NOMO-1 treated with dmso at 0.1 percent for 144 hours (cell line): ENCODE measurements at regions not wholly inside any gene's neighbourhood (a gene's known extent, or its start where the extent isn't known, plus 50 kb on each side); places are given as distances from the start of the nearest gene placed in this dataset.
A peak's percentile ranks its signal among the peaks of the same experiment; 100 is the strongest.
"Not testable (repeated sequence)": the region's sequence is repeated elsewhere in the genome, so short reads cannot be mapped to it uniquely, and the experiment has no call there.

ENCODE experiments used
- DNase-seq: peaks from one replicate; lab custom pipeline; 2025; ENCODE audit not compliant: unreplicated experiment; lab: John Stamatoyannopoulos, UW

DNA sequence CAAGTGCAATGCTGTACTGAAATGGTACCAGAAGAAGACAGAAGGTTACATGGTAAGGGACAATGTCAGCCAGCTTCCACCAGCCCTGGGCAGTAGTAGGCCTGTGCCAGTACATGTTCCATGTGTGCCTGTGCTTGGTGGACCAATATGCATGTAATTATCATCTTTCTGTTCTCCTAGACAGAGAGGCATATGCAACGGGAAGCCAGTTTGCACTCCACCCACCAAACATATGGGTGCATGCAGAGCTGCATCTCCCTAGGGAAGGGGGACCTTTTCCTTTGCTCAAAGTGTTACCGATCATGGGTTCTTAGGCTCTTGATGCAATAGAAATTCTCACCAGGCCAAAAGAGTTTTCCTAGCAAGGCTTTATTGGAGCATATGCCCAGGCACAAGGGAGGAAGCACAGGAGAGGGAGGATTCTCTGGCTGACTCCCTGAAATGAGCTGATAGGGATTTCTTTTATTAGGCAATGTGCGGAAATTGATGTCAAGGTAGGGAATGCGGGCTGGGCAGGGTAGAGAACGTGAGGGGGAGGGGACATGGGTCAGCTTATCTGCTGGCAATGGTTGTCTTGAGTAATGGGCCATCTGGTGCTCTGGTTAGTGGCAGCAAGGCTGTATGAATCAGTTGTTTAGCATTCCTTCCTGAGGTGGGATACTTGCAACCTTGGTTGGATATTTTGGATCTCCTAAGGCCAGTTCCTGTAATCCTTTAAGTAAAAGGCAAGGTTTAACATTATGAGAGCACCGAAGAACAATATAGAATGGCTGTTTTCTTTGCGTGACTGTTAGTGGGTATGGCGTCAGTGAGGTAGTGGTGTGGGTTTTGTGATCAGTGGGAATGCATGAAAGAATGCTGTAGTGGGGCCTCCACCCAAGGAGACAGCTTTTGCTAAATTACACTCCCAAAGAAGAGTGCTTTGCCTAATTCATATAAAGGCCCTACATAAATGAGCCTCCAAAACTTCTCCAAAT, 102.5 kb downstream of the CDRT15L2 start:
- DNase-seq, result not testable (repeated sequence)

DNA sequence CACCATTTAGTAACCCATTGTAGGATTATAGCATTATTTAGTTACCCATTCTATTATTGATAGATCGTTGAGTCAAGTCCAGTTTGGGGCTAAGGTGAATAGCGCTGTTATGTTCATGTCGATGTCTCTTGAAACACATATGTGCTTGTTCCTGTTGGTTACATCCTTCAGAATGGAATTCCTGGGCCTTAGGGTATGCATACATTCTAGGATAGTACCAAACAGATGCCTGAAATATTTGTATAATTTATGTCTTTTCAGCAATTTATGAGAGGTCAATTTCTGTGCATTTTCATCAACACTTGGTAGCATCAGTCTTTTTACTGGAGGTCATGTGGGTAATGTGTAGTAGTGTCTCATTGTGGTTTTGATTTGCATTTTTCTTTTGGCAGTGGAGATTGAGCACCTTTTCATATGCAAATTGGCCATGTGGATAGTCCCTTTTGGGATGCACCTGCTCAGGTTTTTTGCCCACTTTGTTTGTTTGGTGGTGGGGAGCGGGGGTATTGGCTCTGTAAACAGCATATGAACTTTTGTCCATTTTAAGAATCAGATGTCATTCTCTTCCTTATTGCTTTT, 104.2 kb downstream of the CDRT15L2 start:
- DNase-seq, result not testable (repeated sequence)

- not testable (repeated sequence) for DNase-seq
Observed at GRCh38 chr17:20684975-20685374, 105.5 kb downstream of the CDRT15L2 start.

- not testable (repeated sequence) for DNase-seq
Observed at GRCh38 chr17:20687584-20687983, 108.1 kb downstream of the CDRT15L2 start.

DNA sequence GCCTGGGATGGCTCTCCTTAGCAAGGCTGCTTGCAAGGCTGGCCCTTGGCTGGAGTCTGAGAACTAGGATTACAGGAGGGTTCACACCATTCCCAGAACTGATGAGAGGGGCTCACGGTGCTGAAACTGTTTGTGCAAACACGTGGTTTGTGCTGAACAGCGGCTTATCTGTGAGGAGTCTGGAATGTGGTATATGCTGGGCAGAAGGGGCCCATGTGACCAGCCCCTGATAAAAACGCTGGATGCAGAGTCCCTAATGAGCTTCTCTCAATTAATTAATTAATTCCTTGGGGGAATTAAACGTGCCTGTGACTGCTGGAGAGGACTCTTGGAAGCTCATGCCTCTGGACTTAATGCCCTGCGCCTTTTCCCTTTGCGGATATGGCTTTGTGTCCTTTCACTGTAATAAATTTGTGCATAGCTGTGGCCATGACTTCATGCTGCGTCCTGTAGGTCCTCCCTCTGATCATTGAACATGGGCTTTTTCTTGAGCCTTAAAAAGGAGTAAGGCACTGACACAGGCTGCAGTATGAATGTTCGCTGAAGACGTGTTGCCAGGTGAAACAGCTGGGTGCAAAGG, 109.7 kb downstream of the CDRT15L2 start:
- DNase-seq, result not testable (repeated sequence)

- not testable (repeated sequence) for DNase-seq
Observed at GRCh38 chr17:20692706-20693105, 113.2 kb downstream of the CDRT15L2 start.

GRCh38 chr17:20695871-20696270, 116.3 kb downstream of the CDRT15L2 start:
- not testable (repeated sequence) for DNase-seq

GRCh38 chr17:20698463-20699206, 119.1 kb downstream of the CDRT15L2 start:
- peak; percentile 78 for DNase-seq

DNA sequence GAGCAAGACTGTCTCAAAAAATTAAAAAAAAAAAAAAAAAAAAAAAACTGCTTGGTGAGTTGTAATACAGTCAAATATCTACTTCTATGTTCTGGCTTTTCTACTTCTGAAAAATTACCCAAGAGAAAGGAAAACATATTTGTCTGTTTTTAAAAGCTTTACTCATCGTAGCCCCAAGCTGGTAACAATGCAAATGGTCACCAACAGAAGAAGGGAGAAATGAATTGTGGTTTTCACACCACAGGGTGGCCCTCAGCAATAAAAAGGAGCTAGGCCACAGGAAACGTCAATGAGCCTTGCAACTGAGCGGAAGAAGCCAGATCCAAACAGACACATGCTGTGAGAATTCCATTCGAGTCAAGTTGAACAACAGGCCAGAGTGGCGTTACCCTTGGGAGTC, 121.0 kb downstream of the CDRT15L2 start:
- not testable (repeated sequence) for DNase-seq

- DNase-seq, result not testable (repeated sequence)
Observed at GRCh38 chr17:20701366-20701765, 121.8 kb downstream of the CDRT15L2 start.

DNA sequence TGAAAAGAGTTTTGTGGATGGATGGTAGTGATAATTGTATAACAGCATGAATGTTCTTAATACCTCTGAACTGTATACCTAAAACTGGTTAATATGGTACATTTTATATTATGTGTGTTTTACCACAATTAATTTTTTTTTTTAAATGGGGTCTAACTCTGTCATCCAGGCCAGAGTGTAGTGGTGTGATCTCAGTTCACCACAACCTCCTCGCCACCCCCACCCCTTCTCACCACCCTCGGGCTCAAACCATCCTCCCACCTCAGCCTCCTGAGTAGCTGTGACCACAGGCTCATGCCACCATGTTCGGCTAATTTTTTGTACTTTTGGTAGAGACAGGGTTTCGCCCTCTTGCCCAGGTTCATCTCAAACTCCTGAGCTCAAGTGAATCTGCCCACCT, 123.2 kb downstream of the CDRT15L2 start:
- DNase-seq, result no peak

GRCh38 chr17:20703781-20704180, 124.3 kb downstream of the CDRT15L2 start:
- DNase-seq, result no peak

DNA sequence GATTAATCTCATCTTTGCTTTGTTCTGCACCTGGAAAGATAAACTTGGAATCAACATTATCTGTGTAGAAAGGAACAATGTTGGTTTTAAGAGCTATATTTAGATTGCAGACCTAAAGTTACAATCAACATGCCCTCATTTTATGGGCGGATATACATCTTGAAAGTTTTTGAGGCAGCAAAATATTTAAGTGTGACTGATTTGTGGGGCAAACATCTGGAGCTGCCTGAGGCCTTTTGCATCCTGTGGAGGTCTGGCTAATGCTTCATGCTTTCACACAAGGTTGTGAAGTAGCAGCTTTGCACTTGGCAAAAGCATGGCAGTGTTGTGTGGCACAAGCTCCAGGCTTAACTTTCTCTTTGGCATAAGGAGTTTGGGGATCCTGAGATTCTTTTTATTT, 125.7 kb downstream of the CDRT15L2 start:
- not testable (repeated sequence) for DNase-seq

GRCh38 chr17:20706751-20707373, 127.3 kb downstream of the CDRT15L2 start:
- peak; percentile 77 for DNase-seq

DNA sequence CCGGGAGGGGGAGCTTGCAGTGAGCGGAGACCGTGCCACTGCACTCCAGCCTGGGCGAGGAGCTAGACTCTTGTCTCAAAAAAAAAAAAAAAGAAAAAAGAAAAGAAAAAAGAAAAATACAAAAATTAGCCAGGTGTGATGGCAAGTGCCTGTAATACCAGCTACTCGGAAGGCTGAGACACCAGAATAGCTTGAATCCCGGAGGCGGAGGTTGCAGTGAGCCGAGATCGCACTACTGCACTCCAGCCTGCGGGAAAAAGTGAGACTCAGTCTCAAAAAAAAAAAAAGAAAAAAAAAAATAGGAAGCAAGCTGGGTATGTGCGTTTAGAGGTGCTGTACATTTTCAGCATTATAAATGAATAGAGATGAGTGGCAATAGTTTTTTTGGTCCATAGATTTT, 129.3 kb downstream of the CDRT15L2 start:
- DNase-seq, result not testable (repeated sequence)

GRCh38 chr17:20716481-20716880, 137.0 kb downstream of the CDRT15L2 start:
- DNase-seq, result not testable (repeated sequence)

DNA sequence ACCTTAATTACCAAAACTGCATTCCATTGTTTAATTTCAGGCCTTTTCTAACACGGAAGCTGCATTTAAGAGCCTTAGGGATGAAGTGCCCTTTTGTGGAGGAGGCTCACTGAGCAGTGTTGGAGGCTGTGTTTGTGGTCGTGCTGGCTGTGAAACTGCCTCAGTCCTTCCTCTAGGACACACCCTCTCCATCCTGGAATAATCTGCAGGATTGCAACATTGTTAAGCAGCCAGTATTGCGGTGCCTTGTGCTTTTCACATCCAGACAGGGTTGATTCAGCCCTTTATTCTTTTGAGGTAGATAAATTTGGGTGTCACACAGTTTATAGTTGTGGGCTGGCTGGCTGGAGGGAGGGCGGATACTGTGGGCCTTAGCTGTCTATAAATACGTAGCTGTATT, 141.6 kb downstream of the CDRT15L2 start:
- no peak for DNase-seq

DNA sequence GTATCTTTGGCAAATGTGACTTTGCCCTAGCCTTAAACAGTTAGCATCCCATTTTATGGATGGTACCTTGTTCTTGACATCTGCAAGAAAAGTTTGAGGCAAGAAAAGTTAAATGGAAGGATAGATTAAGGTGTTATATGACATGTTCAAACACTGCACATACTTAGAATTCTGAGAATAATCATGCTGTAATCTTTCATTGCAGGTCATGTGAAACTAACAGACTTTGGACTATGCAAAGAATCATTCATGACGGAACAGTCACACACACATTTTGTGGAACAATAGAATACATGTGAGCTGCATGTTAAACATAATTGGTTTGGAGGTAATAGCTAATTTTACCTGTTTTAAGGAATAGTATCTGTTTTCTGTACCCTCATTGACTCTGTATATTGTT, 144.9 kb downstream of the CDRT15L2 start:
- not testable (repeated sequence) for DNase-seq

DNA sequence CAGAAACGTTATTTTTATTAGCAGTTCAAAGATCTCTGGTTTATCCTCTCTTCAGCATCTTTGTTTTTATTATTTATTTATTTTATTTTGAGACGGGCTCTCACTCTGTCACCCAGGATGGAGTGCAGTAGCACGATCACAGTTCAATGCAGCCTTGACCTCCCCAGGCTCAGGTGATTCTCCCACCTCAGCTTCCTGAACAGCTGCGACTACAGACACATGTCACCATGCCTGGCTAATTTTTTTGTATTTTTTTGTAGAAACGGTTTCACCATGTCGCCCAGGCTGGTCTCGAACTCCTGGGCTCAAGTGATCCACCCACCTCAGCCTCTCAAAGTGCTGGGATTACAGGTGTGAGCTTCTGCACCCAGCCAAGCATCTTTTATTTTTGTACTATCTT, 147.7 kb downstream of the CDRT15L2 start:
- DNase-seq, result not testable (repeated sequence)

DNA sequence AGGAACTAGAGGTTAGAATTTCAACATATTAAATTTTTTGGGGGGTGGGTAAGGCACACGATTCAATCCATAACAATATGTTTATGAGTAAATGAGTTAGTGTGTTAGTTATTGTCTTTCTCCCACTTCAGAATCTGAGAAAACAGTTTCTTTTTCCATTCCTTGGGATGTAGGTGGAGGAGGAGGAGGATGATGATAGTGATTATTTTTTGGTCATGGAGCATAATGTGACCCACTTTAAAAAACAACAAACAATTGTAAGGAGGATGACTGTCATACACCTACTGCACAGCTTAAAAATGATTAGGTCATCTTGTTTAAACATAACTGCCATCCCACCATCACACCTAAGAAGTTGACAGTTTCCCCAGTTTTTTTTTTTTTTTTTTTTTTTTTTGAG, 148.7 kb downstream of the CDRT15L2 start:
- no peak for DNase-seq

GRCh38 chr17:20731131-20731530, 151.6 kb downstream of the CDRT15L2 start:
- DNase-seq, result not testable (repeated sequence)
